ENCODE measurements at regions not wholly inside any gene's neighbourhood (a gene's known extent, or its start where the extent isn't known, plus 50 kb on each side); places are given as distances from the start of the nearest gene placed in this dataset.

GRCh38 chr2:186187854-186188253 lies 298.2 kb upstream of the ZC3H15 start (continued):
- TF ChIP-seq ZNF532 (CRISPR knock-in tag; IDR thresholded peaks at IDR 0.05; ENCODE audit: borderline replicate concordance) (no peak), NR2C2 (CRISPR knock-in tag; IDR thresholded peaks at IDR 0.05) (no peak), CREB1 (CRISPR knock-in tag; IDR thresholded peaks at IDR 0.05) (no peak), ZNF416 (CRISPR knock-in tag; IDR thresholded peaks at IDR 0.05) (no peak), E2F5 (CRISPR knock-in tag; IDR thresholded peaks at IDR 0.05) (no peak), ETV6 (CRISPR knock-in tag; IDR thresholded peaks at IDR 0.05) (no peak), IRF2 (CRISPR knock-in tag; IDR thresholded peaks at IDR 0.05; ENCODE audit: borderline replicate concordance, low read depth) (no peak), ATF1 (CRISPR knock-in tag; IDR thresholded peaks at IDR 0.05) (no peak), HMGA2 (CRISPR knock-in tag; IDR thresholded peaks at IDR 0.05) (no peak)

GRCh38 chr2:186189816-186190215 lies 296.2 kb upstream of the ZC3H15 start:
- no peak overlapping the region for H3K4me3 Mint-ChIP-seq
- H3K27ac Mint-ChIP-seq = no peak overlapping the region
- ATAC-seq = no peak

More at GRCh38 chr2:186189816-186190215, 296.2 kb upstream of the ZC3H15 start:
- no peak for DNase-seq (ENCODE audit: low spot score)
- Mint-ChIP-seq H3K9me3 (peaks cover 17% of the 10 kb centered on the region), H3K27me3 (ENCODE audit: low read depth) (no peaks in the 10 kb centered on the region), H3K36me3 (peaks cover 10% of the 10 kb centered on the region; the same call in 1 of the 2 replicates), H3K4me1 (no peaks in the 10 kb centered on the region)
- TF ChIP-seq FOXJ3 (CRISPR knock-in tag; IDR thresholded peaks at IDR 0.05; ENCODE audit: borderline replicate concordance) (no peak), CREB1 (CRISPR knock-in tag; IDR thresholded peaks at IDR 0.05) (no peak), NR3C1 (CRISPR knock-in tag; conservative IDR thresholded peaks at IDR 0.05; ENCODE audit: low read depth) (no peak), NR2C2 (CRISPR knock-in tag; IDR thresholded peaks at IDR 0.05) (no peak), NFATC4 (CRISPR knock-in tag; IDR thresholded peaks at IDR 0.05) (no peak), ZNF396 (CRISPR knock-in tag; IDR thresholded peaks at IDR 0.05; ENCODE audit: borderline replicate concordance) (no peak), CTCF (IDR thresholded peaks at IDR 0.05) (no peak), IRF1 (CRISPR knock-in tag; IDR thresholded peaks at IDR 0.05) (no peak), ETV6 (CRISPR knock-in tag; IDR thresholded peaks at IDR 0.05) (no peak), SOX15 (CRISPR knock-in tag; IDR thresholded peaks at IDR 0.05) (no peak), MLX (CRISPR knock-in tag; IDR thresholded peaks at IDR 0.05) (no peak), ZNF232 (CRISPR knock-in tag; IDR thresholded peaks at IDR 0.05) (no peak), ESRRA (CRISPR knock-in tag; IDR thresholded peaks at IDR 0.05; ENCODE audit: borderline replicate concordance) (no peak), KAT7 (CRISPR knock-in tag; IDR thresholded peaks at IDR 0.05; ENCODE audit: borderline replicate concordance) (no peak), SP1 (CRISPR knock-in tag; conservative IDR thresholded peaks at IDR 0.05) (no peak), TEAD1 (CRISPR knock-in tag; IDR thresholded peaks at IDR 0.05) (no peak), ZNF512 (CRISPR knock-in tag; IDR thresholded peaks at IDR 0.05; ENCODE audit: borderline replicate concordance) (no peak), ATF1 (CRISPR knock-in tag; IDR thresholded peaks at IDR 0.05) (no peak)
- POLR2A ChIA-PET = no interaction called here
- CTCF ChIA-PET = no interaction called here

Measured in WTC11 (cell line).